NB4 (cell line): ENCODE measurements at regions not wholly inside any gene's neighbourhood (a gene's known extent, or its start where the extent isn't known, plus 50 kb on each side); places are given as distances from the start of the nearest gene placed in this dataset.

Experiments used
- DNase-seq: peaks from one replicate; pipeline ENCODE4 v3.0.0; 2010; ENCODE audit warnings: low read depth
- H3K4me3 ChIP-seq: one replicate; pipeline ENCODE4 v1.5.1; 2011; ENCODE audit warnings: mild to moderate bottlenecking, low read depth, low read length, moderate library complexity
- MYC ChIP-seq: IDR thresholded peaks from 2 replicates; pipeline ENCODE4 v1.6.1; 2011; ENCODE audit warnings: low read depth, low read length
- POLR2A ChIP-seq: IDR thresholded peaks from 2 replicates; pipeline ENCODE4 v1.6.1; 2011; ENCODE audit warnings: mild to moderate bottlenecking; ENCODE audit not compliant: insufficient read length; ENCODE audit errors: extremely low read depth
- TF ChIP-seq, protein P1 (sequence below): IDR thresholded peaks from 2 replicates; pipeline ENCODE4 v1.6.1; 2011; ENCODE audit warnings: low read depth, low read length
- TF ChIP-seq, protein P2 (sequence below): IDR thresholded peaks from one replicate; pipeline ENCODE4 v1.5.1; 2012; ENCODE audit warnings: low read depth, low read length

DNA sequence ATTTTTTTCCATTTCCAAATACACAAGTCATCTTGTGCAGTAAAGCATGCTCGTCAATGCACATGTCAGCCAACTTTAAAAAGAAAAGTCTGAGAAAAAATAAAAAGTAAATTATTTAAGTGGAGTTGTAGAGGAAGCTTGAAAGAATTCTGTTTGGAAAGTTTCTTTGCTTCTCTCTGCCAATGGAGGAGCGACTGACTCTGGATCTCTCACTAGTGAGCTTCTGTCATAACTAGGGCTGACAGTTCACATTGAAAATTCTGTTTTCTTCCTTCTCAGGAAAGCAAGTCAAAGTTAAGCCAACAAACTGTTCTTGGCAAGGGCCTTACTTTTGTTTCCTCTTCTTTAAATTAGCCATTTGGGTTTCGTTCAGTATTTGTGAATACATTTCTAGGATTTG lies 298.2 kb downstream of the POU4F1 start:
- H3K4me3 ChIP-seq, result no peak overlapping the region
- DNase-seq, result no peak
- TF ChIP-seq, protein P1, sequence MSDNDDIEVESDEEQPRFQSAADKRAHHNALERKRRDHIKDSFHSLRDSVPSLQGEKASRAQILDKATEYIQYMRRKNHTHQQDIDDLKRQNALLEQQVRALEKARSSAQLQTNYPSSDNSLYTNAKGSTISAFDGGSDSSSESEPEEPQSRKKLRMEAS, result no peak
- TF ChIP-seq POLR2A (no peak), MYC (no peak)
- TF ChIP-seq, protein P2, sequence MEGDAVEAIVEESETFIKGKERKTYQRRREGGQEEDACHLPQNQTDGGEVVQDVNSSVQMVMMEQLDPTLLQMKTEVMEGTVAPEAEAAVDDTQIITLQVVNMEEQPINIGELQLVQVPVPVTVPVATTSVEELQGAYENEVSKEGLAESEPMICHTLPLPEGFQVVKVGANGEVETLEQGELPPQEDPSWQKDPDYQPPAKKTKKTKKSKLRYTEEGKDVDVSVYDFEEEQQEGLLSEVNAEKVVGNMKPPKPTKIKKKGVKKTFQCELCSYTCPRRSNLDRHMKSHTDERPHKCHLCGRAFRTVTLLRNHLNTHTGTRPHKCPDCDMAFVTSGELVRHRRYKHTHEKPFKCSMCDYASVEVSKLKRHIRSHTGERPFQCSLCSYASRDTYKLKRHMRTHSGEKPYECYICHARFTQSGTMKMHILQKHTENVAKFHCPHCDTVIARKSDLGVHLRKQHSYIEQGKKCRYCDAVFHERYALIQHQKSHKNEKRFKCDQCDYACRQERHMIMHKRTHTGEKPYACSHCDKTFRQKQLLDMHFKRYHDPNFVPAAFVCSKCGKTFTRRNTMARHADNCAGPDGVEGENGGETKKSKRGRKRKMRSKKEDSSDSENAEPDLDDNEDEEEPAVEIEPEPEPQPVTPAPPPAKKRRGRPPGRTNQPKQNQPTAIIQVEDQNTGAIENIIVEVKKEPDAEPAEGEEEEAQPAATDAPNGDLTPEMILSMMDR, result no peak

DNA sequence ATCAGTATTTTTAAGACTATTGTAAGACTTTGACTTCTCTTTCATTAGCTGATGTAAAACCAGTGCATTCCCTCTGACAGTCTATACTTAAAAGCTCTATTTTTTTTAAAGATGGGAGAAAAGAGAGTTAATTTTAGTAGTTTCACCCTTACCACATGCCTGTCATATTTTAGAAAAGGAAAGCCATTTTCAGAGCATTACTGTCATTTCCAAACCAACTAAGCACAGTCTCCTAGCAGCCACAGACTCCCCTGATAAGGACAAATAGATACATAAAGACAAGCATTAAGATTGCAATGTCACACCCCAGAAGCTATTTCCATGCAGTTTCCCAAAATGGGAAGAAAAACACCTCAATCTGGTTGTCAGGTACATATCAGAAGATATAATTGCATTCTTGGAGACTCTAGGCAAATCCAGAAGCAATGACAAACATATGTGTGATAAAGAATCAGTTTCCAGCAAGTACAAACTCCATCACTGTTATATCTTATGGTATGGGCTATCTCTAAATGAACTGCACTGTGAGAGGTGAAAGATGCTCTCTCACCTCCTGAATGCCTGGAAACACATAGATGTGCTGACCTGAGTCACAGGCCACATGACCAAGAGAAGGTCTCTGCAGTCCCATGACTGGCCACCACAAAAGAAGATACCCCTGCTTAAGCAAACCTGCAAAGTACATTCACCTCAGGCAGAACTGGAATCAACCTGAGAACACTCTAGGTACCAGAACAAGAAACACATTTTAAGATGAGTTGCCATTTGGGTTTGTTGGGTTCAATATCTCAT lies 303.3 kb downstream of the POU4F1 start:
- DNase-seq, result no peak
- H3K4me3 ChIP-seq, result no peak overlapping the region
- TF ChIP-seq MYC (no peak), POLR2A (no peak)
- TF ChIP-seq, protein P2, result no peak
- TF ChIP-seq, protein P1, result no peak

- no peak for DNase-seq
- no peak overlapping the region for H3K4me3 ChIP-seq
- TF ChIP-seq POLR2A (no peak), MYC (no peak)
- TF ChIP-seq, protein P1, result no peak
- TF ChIP-seq, protein P2, result no peak
These were observed 304.7 kb downstream of the POU4F1 start for GRCh38 chr13:78298657-78299056.

- no peak overlapping the region for H3K4me3 ChIP-seq
- TF ChIP-seq, protein P2, result no peak
- TF ChIP-seq, protein P1, result no peak
- no peak for TF ChIP-seq POLR2A
These were observed 316.6 kb downstream of the POU4F1 start for GRCh38 chr13:78286748-78287147.

DNA sequence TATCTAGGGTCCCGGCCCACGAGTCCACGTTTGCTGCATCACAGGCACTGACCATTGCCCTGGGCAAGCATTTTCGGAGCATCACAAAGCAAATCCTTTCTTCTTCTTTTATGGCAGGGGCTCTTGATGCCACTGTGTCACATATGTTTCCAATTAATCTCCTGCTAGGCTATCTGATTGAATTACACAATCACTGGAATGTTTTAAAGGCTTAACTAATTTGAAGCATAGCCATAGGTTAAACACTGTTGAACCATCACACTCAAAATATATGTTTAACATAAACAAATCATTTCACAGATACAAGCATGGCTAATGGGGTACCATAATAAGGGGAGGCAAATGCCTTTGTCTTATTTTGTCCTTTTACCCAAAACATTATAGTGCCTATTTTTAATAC lies 338.3 kb downstream of the POU4F1 start:
- no peak for DNase-seq
- TF ChIP-seq POLR2A, result no peak
- TF ChIP-seq, protein P1, result no peak
- TF ChIP-seq, protein P2, result no peak
- no peak for TF ChIP-seq MYC
- no peak overlapping the region for H3K4me3 ChIP-seq

More at GRCh38 chr13:78286748-78287147, 316.6 kb downstream of the POU4F1 start:
- DNase-seq, result no peak
